Ishikawa (cell line): ENCODE measurements at regions not wholly inside any gene's neighbourhood (a gene's known extent, or its start where the extent isn't known, plus 50 kb on each side); places are given as distances from the start of the nearest gene placed in this dataset.

Experiments used
- CREB1 ChIP-seq: IDR thresholded peaks from 2 replicates; pipeline ENCODE4 v1.6.1; 2012; ENCODE audit warnings: low read depth
- EGR1 ChIP-seq: IDR thresholded peaks from 2 replicates; pipeline ENCODE4 v1.6.1; 2012
- EP300 ChIP-seq: IDR thresholded peaks from 2 replicates; pipeline ENCODE4 v1.6.1; 2012; ENCODE audit warnings: borderline replicate concordance
- MAX ChIP-seq: IDR thresholded peaks from 2 replicates; pipeline ENCODE4 v1.6.1; 2012
- RAD21 ChIP-seq: IDR thresholded peaks from 2 replicates; pipeline ENCODE4 v1.6.1; 2012; ENCODE audit warnings: low read depth
- TAF1 ChIP-seq: IDR thresholded peaks from 2 replicates; pipeline ENCODE4 v1.6.1; 2012; ENCODE audit warnings: low read depth, mild to moderate bottlenecking
- YY1 ChIP-seq: IDR thresholded peaks from 2 replicates; pipeline ENCODE4 v1.6.1; 2012; ENCODE audit warnings: low read depth

GRCh38 chr9:73839471-73839870 lies 657.7 kb upstream of the RORB start:
- TF ChIP-seq TAF1, result no peak
- TF ChIP-seq YY1, result no peak
- no peak for TF ChIP-seq CREB1
- TF ChIP-seq EP300, result no peak
- TF ChIP-seq MAX, result no peak
- TF ChIP-seq EGR1, result no peak
- no peak for TF ChIP-seq RAD21
